NCI-H526 (cell line): ENCODE measurements at regions not wholly inside any gene's neighbourhood (a gene's known extent, or its start where the extent isn't known, plus 50 kb on each side); places are given as distances from the start of the nearest gene placed in this dataset.

Experiments
- DNase-seq, 2 experiments: peaks; one replicate each; lab custom pipeline; 2025; lab: John Stamatoyannopoulos, UW

DNA sequence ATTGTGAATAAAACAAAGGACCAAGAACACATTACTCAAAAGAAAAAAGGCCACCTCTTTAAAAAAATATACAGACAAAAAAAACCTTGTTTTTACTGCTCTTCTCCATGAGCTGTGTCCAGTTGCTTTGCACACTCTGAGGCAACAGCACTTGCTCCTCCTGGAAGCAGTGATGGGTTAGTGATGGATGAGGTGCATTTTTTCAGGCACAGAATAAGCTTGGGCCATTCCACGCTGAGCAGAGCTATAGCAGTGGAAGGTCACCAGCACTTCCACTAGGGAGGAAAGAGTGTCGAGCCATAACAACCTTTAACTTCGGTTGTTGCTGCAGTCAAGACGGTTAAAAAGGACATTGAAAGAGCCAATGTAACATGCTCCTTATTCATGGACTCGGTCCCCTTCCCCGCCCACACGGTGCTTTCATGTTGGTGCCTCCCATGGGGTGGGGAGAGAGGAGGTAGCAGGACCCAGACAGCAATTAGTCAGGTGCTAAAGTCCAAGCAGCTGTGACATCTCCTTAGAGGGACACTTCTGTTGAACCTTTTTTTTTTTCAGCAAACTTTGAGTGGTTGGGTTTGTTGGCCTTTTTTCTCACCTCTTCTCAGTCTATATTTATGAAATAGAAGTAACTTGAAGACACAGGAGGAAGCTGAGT, 136.5 kb upstream of the ADARB2 start:
- no peak for DNase-seq

DNA sequence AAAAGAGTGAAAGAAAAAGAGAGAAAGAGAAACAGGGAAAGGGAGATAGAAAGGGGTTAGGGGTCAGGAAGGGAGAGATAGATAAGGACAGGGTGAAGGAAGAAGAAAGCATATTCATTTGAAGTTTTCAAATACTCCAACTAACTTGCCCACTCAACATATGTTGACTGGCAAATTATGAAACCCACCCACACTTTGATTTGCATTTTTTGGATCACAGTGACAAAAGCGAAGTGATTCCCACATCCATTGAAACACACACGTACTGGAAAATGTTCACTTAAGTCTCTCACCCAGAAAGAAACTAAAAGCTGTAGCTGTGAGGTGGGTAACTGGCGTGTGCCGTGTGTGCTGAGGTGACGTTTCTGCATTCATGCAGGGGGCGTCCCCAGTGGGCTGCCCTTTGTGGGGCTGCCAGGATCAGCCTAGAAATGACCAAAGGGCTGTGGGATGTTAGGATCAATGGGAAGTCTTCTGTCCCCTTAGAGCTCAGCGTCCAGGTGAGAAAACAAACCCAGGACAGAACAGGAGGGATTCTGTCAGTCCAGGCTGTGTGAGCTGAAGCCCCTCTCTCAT, 134.9 kb upstream of the ADARB2 start:
- DNase-seq: no peak

DNA sequence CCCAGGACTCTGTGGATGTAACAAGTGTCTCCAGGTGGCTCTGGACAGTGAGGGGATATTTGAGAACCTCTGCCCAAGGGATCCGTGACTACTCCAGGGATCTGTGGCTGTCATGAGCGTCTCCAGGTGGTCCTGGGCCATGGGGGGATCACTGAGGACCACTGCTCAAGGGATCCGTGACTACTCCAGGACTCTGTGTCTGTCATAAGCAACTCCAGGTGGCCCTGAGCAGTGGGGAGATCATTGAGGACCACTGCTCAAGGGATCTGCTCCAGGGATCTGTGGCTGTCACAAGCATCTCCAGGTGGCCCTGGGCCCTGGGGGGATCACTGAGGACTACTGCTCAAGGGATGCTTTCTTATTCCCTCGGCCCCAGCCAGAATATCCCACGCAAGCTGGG, 133.2 kb upstream of the ADARB2 start:
- DNase-seq: no peak

DNA sequence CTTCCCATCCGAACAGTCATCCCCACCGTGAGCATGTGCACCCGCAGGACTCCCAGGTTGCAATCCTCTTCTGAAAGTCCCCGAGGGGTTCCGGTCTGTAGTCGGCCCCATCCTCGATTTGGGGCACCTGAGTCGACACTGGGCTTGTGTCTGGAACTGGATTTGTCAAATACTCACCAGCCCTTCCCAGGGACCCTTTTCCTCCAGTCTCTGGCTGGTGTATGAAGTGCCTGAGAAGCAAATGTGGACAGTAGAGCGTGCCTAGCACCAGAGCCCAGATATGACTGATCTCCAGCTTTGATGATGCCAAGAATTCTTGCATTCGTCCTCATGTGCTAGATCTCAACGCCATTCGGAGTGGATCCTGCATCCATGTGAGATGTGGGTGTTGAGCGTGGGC, 132.5 kb upstream of the ADARB2 start:
- no peak for DNase-seq

DNA sequence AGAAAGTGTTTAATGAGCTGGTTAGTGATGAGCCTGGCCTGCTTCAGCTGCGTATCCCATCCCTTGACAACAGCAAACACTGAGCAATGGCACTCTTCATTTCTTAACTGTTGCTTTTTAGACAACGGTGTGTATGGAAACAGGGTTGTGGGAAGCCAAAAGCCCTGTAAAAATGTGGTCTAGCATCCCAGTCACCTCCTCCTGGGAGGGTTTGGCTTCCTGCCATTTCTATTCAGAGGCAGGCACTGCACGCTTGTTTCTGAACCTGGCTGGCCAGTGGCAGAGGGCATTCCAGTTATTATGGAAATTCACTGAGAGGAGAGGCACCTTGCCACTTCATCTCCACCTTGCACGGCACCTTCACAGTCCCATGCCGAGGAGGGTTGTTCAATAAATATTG, 123.0 kb upstream of the ADARB2 start:
- DNase-seq: no peak

DNA sequence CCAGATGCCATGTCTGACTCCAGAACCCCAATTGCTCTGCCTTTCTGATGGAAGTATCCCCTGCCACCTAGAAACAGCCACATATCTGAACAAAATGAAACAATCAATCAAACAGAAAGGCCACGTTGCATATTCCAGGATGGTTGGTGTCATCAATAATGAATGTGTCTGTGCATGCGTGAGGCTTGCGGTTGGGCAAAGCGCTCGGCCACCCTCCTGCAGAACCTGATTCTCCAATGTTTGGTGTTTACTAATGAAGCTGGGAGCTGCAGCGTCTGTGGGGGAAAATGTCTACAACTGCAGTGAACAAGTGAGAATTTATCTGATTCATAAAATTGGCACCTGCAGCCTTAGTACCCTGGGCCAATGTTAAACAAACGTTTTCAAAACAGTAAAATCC, 121.2 kb upstream of the ADARB2 start:
- DNase-seq: no peak

DNA sequence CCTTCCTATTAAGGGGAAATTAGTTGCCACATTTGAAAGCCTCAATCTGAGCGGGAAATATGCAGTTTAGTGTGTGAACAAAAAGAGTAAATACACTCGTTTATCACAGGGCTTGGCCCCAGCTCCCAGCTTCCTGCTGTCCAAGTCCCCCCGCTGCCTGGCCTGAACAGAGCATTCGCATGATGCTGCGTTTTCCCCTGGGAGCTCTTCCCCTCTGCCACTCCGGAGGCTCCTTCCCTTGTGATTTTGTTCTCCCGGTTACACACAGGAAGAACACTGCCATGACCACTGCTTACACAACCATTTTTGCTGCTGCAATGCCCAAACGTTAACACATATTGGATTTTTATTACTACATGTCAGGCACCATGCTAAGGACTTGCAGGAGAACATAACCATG, 120.7 kb upstream of the ADARB2 start:
- no peak for DNase-seq

DNA sequence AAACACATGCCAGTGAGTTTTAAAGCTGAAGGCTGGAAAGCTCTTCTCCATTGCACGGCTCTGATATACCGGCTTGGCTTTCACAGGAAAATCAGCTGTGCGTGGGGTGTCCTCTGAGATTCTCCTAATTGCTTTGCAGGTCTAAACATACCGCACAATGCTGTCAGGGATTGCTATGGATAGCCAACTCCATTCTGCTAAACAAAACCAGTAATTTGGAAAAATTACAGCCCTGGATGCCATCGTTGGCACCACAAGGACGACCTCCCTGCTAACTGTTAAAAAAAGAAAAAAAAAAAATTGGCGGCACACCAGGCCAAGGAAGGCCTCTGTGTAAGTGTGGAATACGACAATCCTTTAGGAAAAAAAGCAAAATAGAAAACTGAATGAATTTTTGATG, 118.6 kb upstream of the ADARB2 start:
- no peak for DNase-seq

DNA sequence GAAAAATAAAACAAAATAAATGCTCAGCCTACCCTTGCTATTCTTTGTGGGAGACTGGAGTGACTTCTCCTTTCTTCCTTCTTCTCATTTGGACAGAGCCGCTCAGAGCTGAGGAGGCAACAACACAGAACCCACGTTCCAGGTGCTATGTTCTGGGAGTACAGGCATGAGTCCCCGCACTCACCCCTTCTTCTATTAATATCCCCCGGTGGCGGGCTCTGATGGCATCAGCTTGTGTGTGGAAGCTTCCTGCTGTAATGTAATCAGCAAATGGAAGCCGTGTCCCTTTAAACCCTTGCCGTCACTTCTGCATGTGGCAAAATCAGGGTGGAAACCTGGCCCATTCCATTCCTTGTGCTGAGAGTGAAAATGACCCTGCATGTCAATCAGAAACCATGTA, 116.9 kb upstream of the ADARB2 start:
- DNase-seq: no peak

DNA sequence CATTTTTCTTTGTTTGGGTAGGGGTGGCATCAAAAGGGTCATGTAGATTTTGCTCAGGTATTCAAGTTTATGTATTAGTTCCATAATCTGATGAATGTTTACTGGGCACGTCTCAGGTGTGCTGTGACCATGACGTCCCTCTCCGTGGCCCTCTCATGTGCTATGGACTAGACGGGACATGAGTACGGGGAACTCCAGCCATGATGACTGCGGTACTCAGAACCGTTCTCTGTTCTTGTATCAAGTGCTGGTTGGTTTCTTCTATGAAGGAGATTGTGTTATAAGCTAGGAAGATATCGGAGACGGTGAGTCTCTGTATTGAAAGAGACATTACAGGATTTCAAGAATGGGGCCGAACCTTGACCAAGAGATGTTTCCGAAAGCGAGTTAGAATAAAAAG, 116.5 kb upstream of the ADARB2 start:
- no peak for DNase-seq

DNA sequence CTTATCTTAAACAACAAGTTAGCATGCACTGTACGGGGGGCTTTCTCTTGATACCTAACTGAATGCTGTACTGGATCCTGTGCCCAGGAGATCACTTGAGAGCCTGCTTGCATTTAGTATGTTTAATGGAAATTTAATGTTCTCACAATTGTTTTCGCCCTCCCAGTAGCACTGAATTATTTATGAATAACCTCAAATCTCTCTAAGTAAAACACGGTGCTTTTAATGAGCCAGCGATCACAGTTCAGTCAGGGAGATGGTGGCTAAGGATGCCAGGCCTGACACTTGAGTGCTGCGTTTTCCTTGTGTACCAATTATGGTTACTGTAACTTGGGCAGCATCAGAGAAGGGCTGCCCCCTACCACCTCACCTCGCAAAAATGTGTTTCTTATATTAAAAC, 115.5 kb upstream of the ADARB2 start:
- no peak for DNase-seq

DNA sequence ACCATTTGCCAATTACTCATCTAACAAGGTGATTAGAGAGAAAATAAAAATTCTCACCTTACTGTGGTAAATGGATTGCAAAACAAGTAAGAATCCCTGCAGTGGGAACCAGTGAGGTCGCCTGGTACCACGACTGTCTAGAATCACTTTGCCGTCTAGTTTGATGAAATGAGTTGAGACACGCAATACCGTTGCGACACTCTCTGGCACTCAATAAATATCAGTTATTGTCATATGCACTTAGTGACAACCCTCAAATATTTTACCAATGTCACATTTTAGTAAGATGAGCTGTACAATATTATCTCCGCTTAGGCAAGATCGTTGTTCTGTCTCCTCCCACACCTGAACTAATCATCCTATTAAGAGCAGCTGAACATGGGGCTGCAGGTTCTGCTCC, 114.4 kb upstream of the ADARB2 start:
- DNase-seq: no peak

DNA sequence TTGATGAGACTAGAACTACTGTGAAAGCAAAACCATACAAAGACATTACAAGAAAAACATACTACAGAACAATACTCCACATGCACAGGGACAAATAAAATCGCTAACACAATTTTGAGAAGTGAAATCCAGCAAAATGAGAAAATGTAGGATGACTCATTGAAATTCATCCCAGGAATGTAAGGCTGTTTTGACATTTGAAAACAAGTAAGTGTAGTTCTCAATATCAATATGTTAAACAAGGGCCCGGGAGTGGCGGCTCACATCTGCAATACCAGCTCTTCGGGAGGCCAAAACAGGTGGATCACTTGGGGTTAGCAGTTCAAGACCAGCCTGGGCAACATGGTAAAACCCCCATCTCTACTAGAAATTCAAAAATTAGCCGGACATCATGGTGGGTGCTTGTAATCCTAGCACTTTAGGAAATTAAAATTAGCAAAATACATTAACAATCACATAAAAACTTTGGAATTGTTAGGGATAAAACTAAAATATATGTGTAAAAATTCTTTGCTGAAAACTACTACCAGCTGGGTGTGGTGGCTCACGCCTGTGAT, 113.7 kb upstream of the ADARB2 start:
- no peak for DNase-seq

DNA sequence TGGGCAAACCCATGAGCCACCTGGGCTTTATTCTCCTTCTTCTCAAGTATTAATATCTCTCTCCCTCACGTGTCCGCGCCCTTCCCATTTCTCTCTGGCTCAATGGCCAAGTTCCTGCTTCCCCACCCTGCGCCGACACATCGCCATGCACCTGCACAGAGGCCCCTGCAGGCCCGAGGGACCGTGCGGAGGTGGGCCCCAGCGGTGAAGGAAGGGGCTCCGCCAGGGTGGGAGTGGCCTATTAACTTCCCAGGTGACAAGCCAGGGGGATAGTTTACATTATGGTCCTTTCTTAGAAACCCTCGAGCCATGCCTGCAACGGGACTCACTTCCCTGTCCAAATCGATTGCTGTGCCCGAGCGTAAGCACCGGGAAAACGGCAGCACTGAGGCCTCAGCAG, 110.0 kb upstream of the ADARB2 start:
- DNase-seq: no peak

DNA sequence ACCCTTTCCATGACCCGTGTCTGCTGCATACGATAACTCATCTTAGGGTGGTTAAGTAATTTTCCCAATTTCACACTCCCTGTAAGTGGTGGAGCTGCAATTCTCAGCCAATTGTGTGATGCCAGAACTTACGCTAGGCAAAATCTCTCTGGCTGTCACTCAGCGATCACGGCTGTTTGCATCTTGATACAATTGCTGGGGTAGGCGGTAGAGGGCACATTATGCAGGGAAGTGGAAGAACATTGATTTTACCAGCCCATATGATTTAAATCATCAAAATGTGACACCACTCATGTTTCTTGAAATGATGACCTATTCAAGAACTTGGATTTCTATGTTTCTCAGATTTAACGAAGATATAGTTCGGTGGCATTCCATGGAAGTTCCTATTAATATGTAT, 108.7 kb upstream of the ADARB2 start:
- DNase-seq: no peak

DNA sequence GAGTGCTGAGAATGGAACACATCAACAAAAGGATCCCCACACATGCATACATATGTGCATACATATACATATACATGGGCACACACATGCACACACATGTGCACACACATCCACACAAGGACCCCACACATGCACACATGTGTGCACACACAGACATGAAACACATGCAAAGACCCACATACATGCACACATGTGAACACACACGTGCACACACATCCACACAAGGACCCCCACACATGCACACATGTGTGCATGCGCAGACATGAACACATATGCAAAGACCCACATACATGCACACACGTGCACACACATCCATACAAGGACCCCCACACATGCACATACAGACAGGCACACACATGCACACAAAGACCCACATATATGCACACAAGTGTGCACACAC, 104.4 kb upstream of the ADARB2 start:
- no peak for DNase-seq

DNA sequence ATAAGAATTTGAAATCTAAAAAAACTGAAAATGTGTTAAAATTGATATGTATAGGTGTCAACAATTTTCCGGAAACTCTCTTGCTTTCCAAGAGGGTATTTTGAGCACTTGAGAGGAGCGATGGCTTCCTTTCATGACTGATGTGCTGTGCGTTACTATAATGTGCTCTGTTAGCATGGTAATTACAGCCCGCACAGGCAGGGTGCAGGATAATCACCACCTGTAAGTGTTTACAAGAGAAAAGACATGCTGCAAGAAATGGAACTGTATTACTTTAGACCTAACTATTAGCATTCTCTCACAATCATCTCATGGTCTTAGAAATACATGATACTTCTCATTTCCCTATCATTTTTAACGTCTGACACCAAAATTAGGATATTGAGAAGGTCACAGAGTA, 92.4 kb upstream of the ADARB2 start:
- DNase-seq: no peak

DNA sequence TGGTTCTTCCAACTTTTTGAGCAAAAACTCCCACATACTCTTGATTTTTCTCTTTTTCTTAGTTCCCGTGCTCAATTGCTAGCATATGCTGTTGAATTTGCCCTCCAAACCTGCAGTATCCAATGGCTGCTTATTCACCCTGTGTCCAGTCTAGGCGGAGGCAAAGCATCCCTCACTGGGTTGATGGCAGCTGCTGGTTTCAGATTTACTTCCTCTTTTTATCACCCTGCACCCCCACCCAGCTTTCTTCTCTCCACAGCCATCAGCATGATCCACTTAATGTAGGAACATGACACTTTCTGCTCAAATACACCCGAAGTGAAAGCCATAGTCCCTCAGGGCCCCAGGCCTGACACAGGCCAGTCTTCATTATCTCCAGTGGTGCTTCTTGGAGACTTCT, 87.6 kb upstream of the ADARB2 start:
- DNase-seq: no peak

DNA sequence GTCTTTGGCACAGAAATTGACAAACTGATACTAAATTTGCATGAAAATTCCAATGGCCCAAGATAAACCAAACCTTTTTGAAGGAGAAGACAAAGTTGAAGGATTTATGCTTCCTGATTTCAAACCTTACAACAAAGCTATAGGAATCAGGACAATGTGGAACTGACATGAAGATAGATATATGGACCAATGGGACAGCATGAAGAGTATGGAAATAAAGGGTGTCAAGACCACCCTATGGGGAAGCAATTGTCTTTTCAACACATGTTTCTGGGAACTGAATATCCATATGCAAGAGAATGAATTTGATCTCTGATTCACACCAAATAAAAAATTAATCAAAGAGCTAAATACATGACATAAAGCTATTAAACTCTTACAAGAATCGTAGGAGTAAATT, 77.2 kb upstream of the ADARB2 start:
- no peak for DNase-seq

DNA sequence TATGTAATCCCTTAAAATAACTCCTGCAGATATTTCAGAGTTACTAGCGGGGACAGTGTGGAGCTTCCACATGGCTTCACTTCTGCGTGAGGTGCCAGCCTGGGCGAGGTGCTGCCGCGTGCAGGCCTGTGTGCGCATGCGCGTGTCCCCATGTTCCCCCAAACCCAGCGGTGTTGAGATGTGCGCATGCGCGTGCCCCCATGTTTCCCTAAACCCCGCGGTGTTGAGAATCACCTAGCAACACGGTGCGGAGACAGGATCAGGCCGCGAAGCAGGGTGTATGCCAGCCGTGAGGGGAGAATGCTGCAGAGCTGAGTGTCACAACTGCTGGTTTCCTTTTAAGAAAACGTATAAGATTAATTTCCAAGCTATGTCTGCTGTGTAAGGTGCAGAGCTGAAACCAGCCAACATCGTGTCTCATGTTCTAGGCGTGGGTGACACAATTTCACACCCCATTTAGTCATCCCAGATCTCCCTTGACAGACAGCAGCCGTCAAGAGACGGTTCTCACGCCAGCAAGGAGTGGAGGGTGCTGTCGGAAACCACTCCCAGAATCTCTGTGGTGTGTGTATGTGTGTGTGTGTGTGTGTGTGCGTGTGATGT, 71.9 kb upstream of the ADARB2 start:
- no peak for DNase-seq

DNA sequence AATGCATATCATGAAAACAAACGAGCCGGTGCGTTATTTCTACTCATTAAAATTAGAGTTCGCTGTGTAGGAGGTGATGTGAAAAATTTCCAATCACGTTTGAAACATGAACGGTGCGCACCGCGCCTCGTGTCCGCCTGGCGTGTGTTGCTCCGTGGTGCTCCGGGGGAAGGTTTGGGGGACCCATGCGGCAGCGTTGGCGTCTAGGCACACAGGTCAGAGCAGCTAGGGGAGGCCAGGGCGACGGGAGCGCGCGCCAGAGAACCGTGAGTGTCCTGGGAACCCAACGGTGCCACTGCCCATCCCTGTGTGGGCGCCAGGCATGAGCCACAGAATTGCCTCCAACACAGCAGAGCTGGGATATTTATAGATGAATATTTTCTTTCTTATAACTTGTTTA, 70.6 kb upstream of the ADARB2 start:
- no peak for DNase-seq

DNA sequence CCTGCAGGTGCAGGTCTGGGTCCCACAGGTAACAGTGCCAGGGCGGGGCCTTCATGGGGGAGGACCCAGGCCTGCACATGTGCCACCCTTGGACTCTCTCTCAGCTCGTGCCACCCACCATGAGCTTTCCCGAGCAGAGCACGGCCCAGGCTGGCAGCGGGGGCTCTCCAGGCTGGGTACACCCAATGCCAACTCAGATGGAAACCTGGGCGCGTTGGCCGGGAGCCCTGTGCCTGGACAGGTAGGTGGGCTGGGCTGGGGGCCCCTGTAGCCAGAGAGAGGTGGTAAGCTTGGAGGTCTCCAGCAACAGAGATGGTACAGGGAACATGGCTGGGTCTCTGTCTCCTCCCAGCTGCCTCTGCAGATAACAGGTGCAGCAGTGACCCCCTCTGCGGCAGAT, 69.9 kb upstream of the ADARB2 start:
- no peak for DNase-seq

DNA sequence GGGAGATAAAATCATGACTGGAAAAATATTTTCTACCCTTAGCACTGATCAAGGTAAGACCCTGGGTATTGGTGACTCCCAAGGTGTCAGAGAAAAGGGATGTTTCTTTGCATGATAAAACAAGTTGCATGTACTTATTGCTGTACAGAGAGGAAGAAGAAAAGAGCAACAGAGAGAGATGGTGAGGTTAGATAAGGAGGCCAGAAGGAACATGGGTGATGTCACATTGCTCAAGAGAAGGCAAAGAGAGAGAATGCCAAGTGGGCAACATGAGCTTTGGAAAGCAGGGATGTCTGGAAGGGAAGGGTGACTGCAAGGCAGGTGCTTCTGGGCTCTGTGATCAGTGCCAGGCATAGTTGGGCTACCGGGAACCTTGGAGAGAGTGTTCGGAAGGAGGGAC, 65.1 kb upstream of the ADARB2 start:
- DNase-seq: no peak

DNA sequence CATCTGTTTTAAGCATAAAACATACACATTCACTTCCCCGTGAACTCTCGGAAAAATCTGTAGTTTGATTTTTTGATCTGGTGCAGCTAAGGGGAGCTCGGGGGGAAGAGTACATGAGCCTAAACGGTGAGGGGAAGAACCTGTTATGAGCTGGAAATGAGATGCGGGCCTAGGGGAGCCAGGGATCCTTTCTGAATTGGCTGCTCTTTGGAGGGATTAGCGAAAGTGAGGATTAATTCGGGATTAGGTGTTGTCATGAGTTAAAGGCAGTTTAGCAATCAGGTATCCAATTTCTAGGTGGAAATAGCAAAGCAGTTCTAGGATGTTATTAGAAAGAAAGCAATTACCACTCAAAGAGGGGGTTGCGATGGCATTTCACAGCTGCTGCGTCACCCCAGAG, 51.1 kb upstream of the ADARB2 start:
- DNase-seq: no peak
